GM21737 (cell line): ENCODE measurements at regions not wholly inside any gene's neighbourhood (a gene's known extent, or its start where the extent isn't known, plus 50 kb on each side); places are given as distances from the start of the nearest gene placed in this dataset.

Source experiments
- ATAC-seq: cut with Tn5 transposase; IDR thresholded peaks from one replicate; pipeline ENCODE4 v1.9.1; 2021; ENCODE audit warnings: mild to moderate bottlenecking, moderate library complexity; ENCODE audit not compliant: unreplicated experiment

GRCh38 chrX:148354916-148355315, 145.5 kb upstream of the AFF2 start:
- no peak for ATAC-seq

GRCh38 chrX:148361641-148362040, 138.8 kb upstream of the AFF2 start:
- no peak for ATAC-seq

GRCh38 chrX:148363471-148364235, 136.8 kb upstream of the AFF2 start:
- no peak for ATAC-seq

- ATAC-seq, result no peak
Observed at GRCh38 chrX:148365233-148365632, 135.2 kb upstream of the AFF2 start.

- no peak for ATAC-seq
Observed at GRCh38 chrX:148371291-148371690, 129.1 kb upstream of the AFF2 start.

- ATAC-seq, result no peak
Observed at GRCh38 chrX:148372925-148373324, 127.5 kb upstream of the AFF2 start.

GRCh38 chrX:148376342-148376741, 124.1 kb upstream of the AFF2 start:
- no peak for ATAC-seq

- ATAC-seq, result no peak
Observed at GRCh38 chrX:148380107-148380506, 120.3 kb upstream of the AFF2 start.

- peak; percentile 91 for ATAC-seq
Observed at GRCh38 chrX:148380650-148381561, 119.5 kb upstream of the AFF2 start.

- peak; percentile 19 for ATAC-seq
Observed at GRCh38 chrX:148381603-148382002, 118.8 kb upstream of the AFF2 start.

GRCh38 chrX:148382983-148383382, 117.4 kb upstream of the AFF2 start:
- no peak for ATAC-seq

- no peak for ATAC-seq
Observed at GRCh38 chrX:148385471-148385870, 114.9 kb upstream of the AFF2 start.

- ATAC-seq, result no peak
Observed at GRCh38 chrX:148389629-148390028, 110.8 kb upstream of the AFF2 start.

- ATAC-seq, result no peak
Observed at GRCh38 chrX:148412006-148412405, 88.4 kb upstream of the AFF2 start.

- no peak for ATAC-seq
Observed at GRCh38 chrX:148416142-148416541, 84.3 kb upstream of the AFF2 start.

- no peak for ATAC-seq
Observed at GRCh38 chrX:148416931-148417330, 83.5 kb upstream of the AFF2 start.

GRCh38 chrX:148417934-148418333, 82.5 kb upstream of the AFF2 start:
- no peak for ATAC-seq

GRCh38 chrX:148422526-148422925, 77.9 kb upstream of the AFF2 start:
- ATAC-seq, result no peak

GRCh38 chrX:148424570-148424969, 75.8 kb upstream of the AFF2 start:
- no peak for ATAC-seq

- no peak for ATAC-seq
Observed at GRCh38 chrX:148426467-148426866, 74.0 kb upstream of the AFF2 start.

GRCh38 chrX:148441387-148441786, 59.0 kb upstream of the AFF2 start:
- ATAC-seq, result no peak

- ATAC-seq, result no peak
Observed at GRCh38 chrX:148443216-148443615, 57.2 kb upstream of the AFF2 start.
